IMR-90 (cell line): ENCODE measurements at regions not wholly inside any gene's neighbourhood (a gene's known extent, or its start where the extent isn't known, plus 50 kb on each side); places are given as distances from the start of the nearest gene placed in this dataset.

Source experiments
- ATAC-seq: fragments of 200-7000 bp; cut with Tn5 transposase; 2 replicates; pipeline ENCODE4 v1.9.1; 2020; ENCODE audit warnings: low read depth, mild to moderate bottlenecking, moderate library complexity
- BruUV-seq: library from RNA; stranded (reverse); fragments of 400-500 nt; replicated peaks from 2 replicates; lab custom pipeline; 2021; lab: Mats Ljungman, UMichigan
- CTCF ChIA-PET: fragments of 300-600 bp; formaldehyde crosslinking; extraction: SDS; loops from one replicate; lab custom pipeline; 2021; ENCODE audit warnings: antibody characterized with exemption; lab: Yijun Ruan, JAX
- POLR2A ChIA-PET: fragments of 300-600 bp; sonication (Branson Sonifier 250); formaldehyde crosslinking; loops from one replicate; lab custom pipeline; 2022; ENCODE audit warnings: antibody characterized with exemption; ENCODE audit not compliant: unreplicated experiment; lab: Charles Lee
- DNase-seq: peaks from one replicate; pipeline ENCODE4 v3.0.0; 2013
- H2AFZ ChIP-seq: replicated peaks from 2 replicates; pipeline ENCODE3; 2013; ENCODE audit warnings: low read length, mild to moderate bottlenecking; ENCODE audit not compliant: poor library complexity
- H2AK5ac ChIP-seq: 2 replicates; pipeline ENCODE4 v1.6.1; 2013; ENCODE audit warnings: low read depth, low read length, inconsistent platforms
- H2AK9ac ChIP-seq: replicated peaks from 2 replicates; pipeline ENCODE3; 2013; ENCODE audit warnings: mild to moderate bottlenecking, low read depth, low read length, moderate library complexity; ENCODE audit not compliant: poor library complexity
- H2BK120ac ChIP-seq: 2 replicates; pipeline ENCODE4 v1.6.1; 2013; ENCODE audit warnings: low read depth, low read length, inconsistent platforms
- H2BK15ac ChIP-seq: 3 replicates; pipeline ENCODE4 v1.6.1; 2013; ENCODE audit warnings: low read depth, low read length, inconsistent platforms
- H2BK20ac ChIP-seq: 2 replicates; pipeline ENCODE4 v1.6.1; 2013; ENCODE audit warnings: low read depth, mild to moderate bottlenecking, inconsistent platforms, low read length, moderate library complexity
- H2BK5ac ChIP-seq: 2 replicates; pipeline ENCODE4 v1.6.1; 2013; ENCODE audit warnings: mild to moderate bottlenecking, low read depth, low read length, inconsistent platforms; ENCODE audit not compliant: poor library complexity, severe bottlenecking
- H3K14ac ChIP-seq: replicated peaks from 2 replicates; pipeline ENCODE4 v1.6.1; 2013; ENCODE audit warnings: low read depth, low read length, inconsistent platforms
- H3K18ac ChIP-seq: 2 replicates; pipeline ENCODE4 v1.6.1; 2013; ENCODE audit warnings: low read depth, low read length, control low read depth
- H3K23ac ChIP-seq: 2 replicates; pipeline ENCODE4 v1.6.1; 2013; ENCODE audit warnings: low read depth, low read length, inconsistent platforms
- H3K27ac ChIP-seq: 2 replicates; pipeline ENCODE4 v1.5.1; 2013; ENCODE audit warnings: mild to moderate bottlenecking, control low read depth, low read length; ENCODE audit not compliant: insufficient read depth
- H3K27me3 ChIP-seq: 2 replicates; pipeline ENCODE4 v1.6.1; 2013; ENCODE audit warnings: low read length; ENCODE audit not compliant: control insufficient read depth, insufficient read depth
- H3K36me3 ChIP-seq: 2 replicates; pipeline ENCODE4 v1.6.1; 2013; ENCODE audit warnings: low read length, mixed read lengths; ENCODE audit not compliant: control insufficient read depth, insufficient read depth
- H3K4ac ChIP-seq: 2 replicates; pipeline ENCODE4 v1.6.1; 2013; ENCODE audit warnings: low read depth, low read length, inconsistent platforms
- H3K4me1 ChIP-seq: 2 replicates; pipeline ENCODE4 v1.6.1; 2013; ENCODE audit warnings: low read length, mixed read lengths; ENCODE audit not compliant: control insufficient read depth, insufficient read depth
- H3K4me2 ChIP-seq: 2 replicates; pipeline ENCODE4 v1.6.1; 2013; ENCODE audit warnings: low read depth, mild to moderate bottlenecking, control low read depth, low read length, moderate library complexity
- H3K4me3 ChIP-seq: 2 replicates; pipeline ENCODE4 v1.5.1; 2013; ENCODE audit warnings: low read depth, mild to moderate bottlenecking, control low read depth, low read length, moderate library complexity; ENCODE audit not compliant: insufficient read depth
- H3K56ac ChIP-seq: 2 replicates; pipeline ENCODE4 v1.6.1; 2013; ENCODE audit warnings: low read length, inconsistent platforms; ENCODE audit not compliant: insufficient read depth; ENCODE audit errors: extremely low read depth
- H3K79me1 ChIP-seq, 2 experiments: 2 replicates each; pipeline ENCODE4 v1.6.1; 2013; ENCODE audit warnings: low read length in 2 of 2, inconsistent platforms in 1 of 2, low read depth in 1 of 2
- H3K9ac ChIP-seq: 2 replicates; pipeline ENCODE4 v1.6.1; 2013; ENCODE audit warnings: low read depth, low read length, control low read depth
- H3K9me1 ChIP-seq: 2 replicates; pipeline ENCODE4 v1.6.1; 2013; ENCODE audit warnings: low read length, inconsistent platforms; ENCODE audit not compliant: insufficient read depth
- H3K9me3 ChIP-seq: 2 replicates; pipeline ENCODE4 v1.6.1; 2013; ENCODE audit warnings: low read length; ENCODE audit not compliant: control insufficient read depth, insufficient read depth
- H4K20me1 ChIP-seq: 2 replicates; pipeline ENCODE4 v1.6.1; 2013; ENCODE audit warnings: low read length, inconsistent platforms; ENCODE audit not compliant: insufficient read depth
- H4K5ac ChIP-seq: 2 replicates; pipeline ENCODE4 v1.6.1; 2013; ENCODE audit warnings: mild to moderate bottlenecking, low read depth, low read length, control low read depth
- H4K8ac ChIP-seq, 2 experiments: 2 replicates each; pipeline ENCODE4 v1.6.1; 2013; ENCODE audit warnings: low read depth in 2 of 2, low read length in 2 of 2, control low read depth in 1 of 2, inconsistent platforms in 1 of 2
- H4K91ac ChIP-seq: 2 replicates; pipeline ENCODE4 v1.6.1; 2013; ENCODE audit warnings: low read depth, low read length, inconsistent platforms; ENCODE audit not compliant: insufficient read depth
- BHLHE40 ChIP-seq: fragments of 150-350 bp; IDR thresholded peaks from 2 replicates; pipeline ENCODE4 v1.6.1; 2016; ENCODE audit warnings: mild to moderate bottlenecking, low read depth, low read length
- CEBPB ChIP-seq: IDR thresholded peaks from 2 replicates; pipeline ENCODE4 v1.6.1; 2012; ENCODE audit warnings: low read depth, low read length, improper control_type of control experiment
- CHD1 ChIP-seq: IDR thresholded peaks from 2 replicates; pipeline ENCODE4 v1.6.1; 2012; ENCODE audit warnings: low read depth, low read length, improper control_type of control experiment
- CTCF ChIP-seq: conservative IDR thresholded peaks from 2 replicates; pipeline ENCODE4 v1.5.1; 2012; ENCODE audit warnings: mild to moderate bottlenecking, low read depth, low read length, improper control_type of control experiment
- ELK1 ChIP-seq: fragments of 150-350 bp; IDR thresholded peaks from 2 replicates; pipeline ENCODE4 v1.6.1; 2016; ENCODE audit warnings: low read depth, mild to moderate bottlenecking, low read length, moderate library complexity, borderline replicate concordance
- MAFK ChIP-seq: IDR thresholded peaks from 2 replicates; pipeline ENCODE4 v1.6.1; 2012; ENCODE audit warnings: low read depth, low read length, improper control_type of control experiment
- MXI1 ChIP-seq: IDR thresholded peaks from 2 replicates; pipeline ENCODE4 v1.6.1; 2012; ENCODE audit warnings: low read depth, mild to moderate bottlenecking, low read length, moderate library complexity, borderline replicate concordance
- NFE2L2 ChIP-seq: fragments of 150-350 bp; IDR thresholded peaks from 2 replicates; pipeline ENCODE4 v1.6.1; 2016; ENCODE audit warnings: low read depth, mild to moderate bottlenecking, low read length
- POLR2A ChIP-seq: IDR thresholded peaks from 2 replicates; pipeline ENCODE4 v1.6.1; 2012; ENCODE audit warnings: mild to moderate bottlenecking, low read depth, low read length
- RAD21 ChIP-seq: IDR thresholded peaks from 2 replicates; pipeline ENCODE4 v1.6.1; 2012; ENCODE audit warnings: low read length, improper control_type of control experiment
- RCOR1 ChIP-seq: IDR thresholded peaks from 2 replicates; pipeline ENCODE4 v1.6.1; 2012; ENCODE audit warnings: mild to moderate bottlenecking, low read length, improper control_type of control experiment; ENCODE audit not compliant: insufficient replicate concordance
- RFX5 ChIP-seq: IDR thresholded peaks from 2 replicates; pipeline ENCODE4 v1.8.0; 2012; ENCODE audit warnings: low read depth, mild to moderate bottlenecking, low read length, moderate library complexity
- SMC3 ChIP-seq: fragments of 150-350 bp; IDR thresholded peaks from 2 replicates; pipeline ENCODE4 v1.6.1; 2016; ENCODE audit warnings: low read depth, mild to moderate bottlenecking, antibody characterized with exemption, low read length, moderate library complexity
- USF2 ChIP-seq: fragments of 150-350 bp; IDR thresholded peaks from 2 replicates; pipeline ENCODE4 v1.6.1; 2017; ENCODE audit warnings: mild to moderate bottlenecking, antibody characterized with exemption, low read length, low read depth
- dilution Hi-C: fragments of 300-500 bp; cut with HindIII; formaldehyde crosslinking; loops from one replicate; pipeline ENCODE4 v1.14.3; 2018; ENCODE audit warnings: low sequenced_read_pairs; ENCODE audit not compliant: unreplicated experiment
- in situ Hi-C: fragments of 300-500 bp; cut with MboI; formaldehyde crosslinking; loops from 3 replicates; pipeline ENCODE4 v1.14.3; 2019; ENCODE audit warnings: low sequenced_read_pairs, inconsistent platforms, mixed read lengths
- intact Hi-C: fragments of 100-400 bp; cut with micrococcal nuclease; formaldehyde crosslinking; loops from 2 replicates; pipeline ENCODE4 v1.10.0; 2022

- Histone ChIP-seq H2BK15ac (no peak overlapping the region), H3K56ac (no peak overlapping the region), H4K91ac (no peak overlapping the region), H2BK120ac (no peak overlapping the region), H3K18ac (no peak overlapping the region), H3K14ac (no peak overlapping the region), H3K4me2 (no peak overlapping the region), H3K9me3 (peaks cover 5% of the 10 kb centered on the region; the same call in 1 of the 2 replicates), H4K8ac (no peak overlapping the region), H3K23ac (no peak overlapping the region), H3K36me3 (no peaks in the 10 kb centered on the region), H2AK5ac (no peak overlapping the region), H2AK9ac (no peak overlapping the region), H3K9me1 (no peaks in the 10 kb centered on the region; the same call in 1 of the 2 replicates), H3K27ac (no peak overlapping the region), H2AFZ (no peak overlapping the region), H2BK20ac (no peak overlapping the region), H3K79me1 (no peaks in the 10 kb centered on the region), H4K20me1 (no peaks in the 10 kb centered on the region; the same call in 1 of the 2 replicates), H3K9ac (no peak overlapping the region), H4K5ac (no peak overlapping the region), H3K4me3 (no peak overlapping the region), H3K4ac (no peak overlapping the region), H2BK5ac (no peak overlapping the region), H3K4me1 (peaks cover 5% of the 10 kb centered on the region; the same call in 1 of the 2 replicates), H3K27me3 (peaks cover 29% of the 10 kb centered on the region)
- DNase-seq = no peak
- dilution Hi-C loops = no loop called here
- ATAC-seq = no peak
- in situ Hi-C loops = no loop called here
- TF ChIP-seq CHD1 (no peak), NFE2L2 (no peak), BHLHE40 (no peak), USF2 (no peak), MAFK (no peak; the same call in 1 of the 2 replicates), SMC3 (no peak), ELK1 (no peak), CEBPB (no peak), RCOR1 (no peak), RFX5 (no peak), POLR2A (no peak), RAD21 (no peak), MXI1 (no peak), CTCF (no peak)
- ChIA-PET CTCF (no interaction called here), POLR2A (no interaction called here)
- BruUV-seq = no TSS peak
- intact Hi-C loops = no loop called here
Measured at GRCh38 chr2:45216118-45216517, 206.9 kb upstream of the SIX2 start.
